Keratinocyte (primary cell): ENCODE measurements at regions not wholly inside any gene's neighbourhood (a gene's known extent, or its start where the extent isn't known, plus 50 kb on each side); places are given as distances from the start of the nearest gene placed in this dataset.

Experiments used
- EZH2 ChIP-seq: IDR thresholded peaks from one replicate; pipeline ENCODE4 v1.6.1; 2012; ENCODE audit warnings: inconsistent platforms, mild to moderate bottlenecking, low read length, moderate library complexity
- TF ChIP-seq, protein P1 (sequence below), 3 experiments: IDR thresholded peaks in 1 of 3; conservative IDR thresholded peaks in 1 of 3; optimal IDR thresholded peaks in 1 of 3; 2 replicates in 2 of 3; 3 replicates in 1 of 3; pipeline versions ENCODE3 to v1.5.1; 2011; ENCODE audit warnings: low read length in 3 of 3, mild to moderate bottlenecking in 3 of 3, moderate library complexity in 2 of 3, control low read depth in 1 of 3, inconsistent platforms in 1 of 3; ENCODE audit not compliant: insufficient read depth in 2 of 3; ENCODE audit errors: extremely low read depth in 1 of 3

DNA sequence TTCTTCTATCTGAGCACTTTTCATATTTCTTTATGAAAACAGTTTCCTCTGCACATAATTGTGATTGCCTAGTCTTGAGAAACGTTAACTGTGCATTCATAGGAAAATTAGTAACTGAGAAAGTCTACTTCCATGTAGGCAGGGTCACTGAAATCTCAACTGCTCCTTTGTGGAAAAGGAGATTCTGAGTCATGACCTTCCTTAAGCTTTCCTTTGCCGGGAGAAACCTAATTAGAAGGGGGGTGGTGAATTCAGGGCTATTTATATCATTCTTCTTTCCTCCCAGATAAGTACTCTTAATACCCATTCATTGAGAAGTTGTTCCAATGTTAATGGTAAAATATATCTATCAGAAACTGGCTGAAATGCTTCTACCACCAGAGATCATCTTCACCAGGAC lies 751.0 kb upstream of the TMEM132C start:
- TF ChIP-seq, protein P1, sequence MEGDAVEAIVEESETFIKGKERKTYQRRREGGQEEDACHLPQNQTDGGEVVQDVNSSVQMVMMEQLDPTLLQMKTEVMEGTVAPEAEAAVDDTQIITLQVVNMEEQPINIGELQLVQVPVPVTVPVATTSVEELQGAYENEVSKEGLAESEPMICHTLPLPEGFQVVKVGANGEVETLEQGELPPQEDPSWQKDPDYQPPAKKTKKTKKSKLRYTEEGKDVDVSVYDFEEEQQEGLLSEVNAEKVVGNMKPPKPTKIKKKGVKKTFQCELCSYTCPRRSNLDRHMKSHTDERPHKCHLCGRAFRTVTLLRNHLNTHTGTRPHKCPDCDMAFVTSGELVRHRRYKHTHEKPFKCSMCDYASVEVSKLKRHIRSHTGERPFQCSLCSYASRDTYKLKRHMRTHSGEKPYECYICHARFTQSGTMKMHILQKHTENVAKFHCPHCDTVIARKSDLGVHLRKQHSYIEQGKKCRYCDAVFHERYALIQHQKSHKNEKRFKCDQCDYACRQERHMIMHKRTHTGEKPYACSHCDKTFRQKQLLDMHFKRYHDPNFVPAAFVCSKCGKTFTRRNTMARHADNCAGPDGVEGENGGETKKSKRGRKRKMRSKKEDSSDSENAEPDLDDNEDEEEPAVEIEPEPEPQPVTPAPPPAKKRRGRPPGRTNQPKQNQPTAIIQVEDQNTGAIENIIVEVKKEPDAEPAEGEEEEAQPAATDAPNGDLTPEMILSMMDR (optimal IDR thresholded peaks at IDR 0.05 in 1 of 3, IDR thresholded peaks at IDR 0.05 in 1 of 3, conservative IDR thresholded peaks at IDR 0.05 in 1 of 3; ENCODE audit: extremely low read depth in 1 of 3, insufficient read depth in 2 of 3, low read length in 3 of 3), result no peak
- TF ChIP-seq EZH2, result no peak
